Upper lobe of left lung (tissue), 4 donors: ENCODE measurements at regions not wholly inside any gene's neighbourhood (a gene's known extent, or its start where the extent isn't known, plus 50 kb on each side); places are given as distances from the start of the nearest gene placed in this dataset.

Experiments
- POLR2A ChIP-seq, 4 donors: fragments of 450-650 bp; IDR thresholded peaks; one replicate each; pipeline ENCODE4 v1.5.1; 2016 to 2017; ENCODE audit warnings: antibody characterized with exemption in 4 of 4, mild to moderate bottlenecking in 2 of 4
- POLR2AphosphoS5 ChIP-seq, 2 donors: sonication (generic); formaldehyde crosslinking; IDR thresholded peaks; one replicate each; pipeline ENCODE4 v1.5.1; 2017; ENCODE audit warnings: antibody characterized with exemption in 2 of 2

- TF ChIP-seq POLR2A (IDR thresholded peaks at IDR 0.05) (no peak), POLR2AphosphoS5 (IDR thresholded peaks at IDR 0.05) (no peak)
Observed at GRCh38 chr3:34783876-34784275, 855.4 kb upstream of the ARPP21 start.
